ENCODE measurements at regions not wholly inside any gene's neighbourhood (a gene's known extent, or its start where the extent isn't known, plus 50 kb on each side); places are given as distances from the start of the nearest gene placed in this dataset.
"Not testable (repeated sequence)": the region's sequence is repeated elsewhere in the genome, so short reads cannot be mapped to it uniquely, and the experiment has no call there.

GRCh38 chr18:45322343-45322742 lies 292.9 kb upstream of the SLC14A2 start:
- no peak for DNase-seq

- DNase-seq = no peak
Measured at GRCh38 chr18:45324101-45324494, 291.2 kb upstream of the SLC14A2 start.

- DNase-seq = no peak
Measured at GRCh38 chr18:45324495-45325113, 290.7 kb upstream of the SLC14A2 start.

GRCh38 chr18:45325778-45326177 lies 289.5 kb upstream of the SLC14A2 start:
- DNase-seq = no peak

- no peak for DNase-seq
Measured at GRCh38 chr18:45326505-45326904, 288.8 kb upstream of the SLC14A2 start.

GRCh38 chr18:45328296-45328695 lies 287.0 kb upstream of the SLC14A2 start:
- DNase-seq = no peak

GRCh38 chr18:45328811-45329210 lies 286.5 kb upstream of the SLC14A2 start:
- no peak for DNase-seq

- no peak for DNase-seq
Measured at GRCh38 chr18:45329316-45329715, 286.0 kb upstream of the SLC14A2 start.

GRCh38 chr18:45330170-45330594 lies 285.1 kb upstream of the SLC14A2 start:
- no peak for DNase-seq

- no peak for DNase-seq
Measured at GRCh38 chr18:45332871-45333270, 282.4 kb upstream of the SLC14A2 start.

- no peak for DNase-seq
Measured at GRCh38 chr18:45334191-45334590, 281.1 kb upstream of the SLC14A2 start.

- no peak for DNase-seq
Measured at GRCh38 chr18:45335282-45336043, 279.8 kb upstream of the SLC14A2 start.

- DNase-seq = no peak
Measured at GRCh38 chr18:45336448-45336847, 278.8 kb upstream of the SLC14A2 start.

- no peak for DNase-seq
Measured at GRCh38 chr18:45337477-45337876, 277.8 kb upstream of the SLC14A2 start.

- no peak for DNase-seq
Measured at GRCh38 chr18:45339810-45340550, 275.3 kb upstream of the SLC14A2 start.

GRCh38 chr18:45340884-45341283 lies 274.4 kb upstream of the SLC14A2 start:
- DNase-seq = no peak

- no peak for DNase-seq
Measured at GRCh38 chr18:45341454-45341853, 273.8 kb upstream of the SLC14A2 start.

GRCh38 chr18:45342166-45342565 lies 273.1 kb upstream of the SLC14A2 start:
- DNase-seq = no peak

GRCh38 chr18:45342653-45343052 lies 272.6 kb upstream of the SLC14A2 start:
- DNase-seq = no peak

GRCh38 chr18:45343365-45343764 lies 271.9 kb upstream of the SLC14A2 start:
- no peak for DNase-seq

- DNase-seq = not testable (repeated sequence)
Measured at GRCh38 chr18:45344680-45345079, 270.6 kb upstream of the SLC14A2 start.

GRCh38 chr18:45349019-45349418 lies 266.3 kb upstream of the SLC14A2 start:
- DNase-seq = no peak

- DNase-seq = no peak
Measured at GRCh38 chr18:45349467-45349866, 265.8 kb upstream of the SLC14A2 start.

Data from NCI-H1436 (cell line).